ENCODE measurements at regions not wholly inside any gene's neighbourhood (a gene's known extent, or its start where the extent isn't known, plus 50 kb on each side); places are given as distances from the start of the nearest gene placed in this dataset.

GRCh38 chr2:94964193-94964592, 61.3 kb upstream of the MAL start:
- TF ChIP-seq, protein P1, sequence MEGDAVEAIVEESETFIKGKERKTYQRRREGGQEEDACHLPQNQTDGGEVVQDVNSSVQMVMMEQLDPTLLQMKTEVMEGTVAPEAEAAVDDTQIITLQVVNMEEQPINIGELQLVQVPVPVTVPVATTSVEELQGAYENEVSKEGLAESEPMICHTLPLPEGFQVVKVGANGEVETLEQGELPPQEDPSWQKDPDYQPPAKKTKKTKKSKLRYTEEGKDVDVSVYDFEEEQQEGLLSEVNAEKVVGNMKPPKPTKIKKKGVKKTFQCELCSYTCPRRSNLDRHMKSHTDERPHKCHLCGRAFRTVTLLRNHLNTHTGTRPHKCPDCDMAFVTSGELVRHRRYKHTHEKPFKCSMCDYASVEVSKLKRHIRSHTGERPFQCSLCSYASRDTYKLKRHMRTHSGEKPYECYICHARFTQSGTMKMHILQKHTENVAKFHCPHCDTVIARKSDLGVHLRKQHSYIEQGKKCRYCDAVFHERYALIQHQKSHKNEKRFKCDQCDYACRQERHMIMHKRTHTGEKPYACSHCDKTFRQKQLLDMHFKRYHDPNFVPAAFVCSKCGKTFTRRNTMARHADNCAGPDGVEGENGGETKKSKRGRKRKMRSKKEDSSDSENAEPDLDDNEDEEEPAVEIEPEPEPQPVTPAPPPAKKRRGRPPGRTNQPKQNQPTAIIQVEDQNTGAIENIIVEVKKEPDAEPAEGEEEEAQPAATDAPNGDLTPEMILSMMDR (IDR thresholded peaks at IDR 0.05) = no peak
- TF ChIP-seq EZH2 (IDR thresholded peaks at IDR 0.05) = no peak
